SU-DHL-6 (cell line): ENCODE measurements at regions not wholly inside any gene's neighbourhood (a gene's known extent, or its start where the extent isn't known, plus 50 kb on each side); places are given as distances from the start of the nearest gene placed in this dataset.

Experiments used
- CTCF ChIP-seq: fragments of 200-600 bp; sonication (generic); IDR thresholded peaks from one replicate; pipeline ENCODE4 v1.5.1; 2017; ENCODE audit warnings: antibody characterized with exemption, mild to moderate bottlenecking, low read length, moderate library complexity; ENCODE audit not compliant: insufficient read depth, poor library complexity, severe bottlenecking
- EZH2phosphoT487 ChIP-seq: fragments of 200-600 bp; sonication (generic), shearing (Covaris generic); conservative IDR thresholded peaks from 2 replicates; pipeline ENCODE4 v1.6.1; 2018; ENCODE audit warnings: mild to moderate bottlenecking, antibody characterized with exemption, low read length, moderate library complexity, mixed read lengths

- TF ChIP-seq CTCF (no peak), EZH2phosphoT487 (no peak)
Measured at GRCh38 chr2:780002-780401, 102.8 kb upstream of the TMEM18 start.
